MCF 10A (cell line): ENCODE measurements at regions not wholly inside any gene's neighbourhood (a gene's known extent, or its start where the extent isn't known, plus 50 kb on each side); places are given as distances from the start of the nearest gene placed in this dataset.

Source experiments
- BruUV-seq: library from RNA; stranded (reverse); fragments of 400-500 nt; replicated peaks from 2 replicates; lab custom pipeline; 2021; lab: Mats Ljungman, UMichigan
- CTCF ChIA-PET: fragments of 300-600 bp; sonication (Branson Sonifier 250); formaldehyde crosslinking; extraction: SDS; loops from one replicate; lab custom pipeline; 2021; ENCODE audit warnings: antibody characterized with exemption, inconsistent platforms; lab: Yijun Ruan, JAX
- POLR2A ChIA-PET: fragments of 300-600, 350-650 bp; sonication (Branson Sonifier 250); formaldehyde crosslinking; extraction: SDS; loops from one replicate; lab custom pipeline; 2020; ENCODE audit warnings: antibody characterized with exemption, inconsistent platforms; lab: Yijun Ruan, JAX
- DNase-seq: peaks from one replicate; pipeline ENCODE4 v3.0.0-alpha.2; 2018; ENCODE audit not compliant: unreplicated experiment
- H3K27ac Mint-ChIP-seq: one replicate; pipeline ENCODE4 v1.8.0; 2022; ENCODE audit warnings: mild to moderate bottlenecking, low read depth, mixed read lengths; ENCODE audit not compliant: unreplicated experiment
- H3K27me3 Mint-ChIP-seq: one replicate; pipeline ENCODE4 v1.8.0; 2022; ENCODE audit warnings: mixed read lengths; ENCODE audit not compliant: insufficient read depth, unreplicated experiment
- H3K36me3 Mint-ChIP-seq: one replicate; pipeline ENCODE4 v1.8.0; 2022; ENCODE audit warnings: mild to moderate bottlenecking, moderate library complexity, mixed read lengths; ENCODE audit not compliant: insufficient read depth, unreplicated experiment
- H3K4me1 Mint-ChIP-seq: one replicate; pipeline ENCODE4 v1.8.0; 2022; ENCODE audit warnings: mixed read lengths; ENCODE audit not compliant: insufficient read depth, unreplicated experiment
- H3K4me3 Mint-ChIP-seq: one replicate; pipeline ENCODE4 v1.8.0; 2022; ENCODE audit warnings: mild to moderate bottlenecking, moderate library complexity, mixed read lengths; ENCODE audit not compliant: unreplicated experiment
- H3K9me3 Mint-ChIP-seq: one replicate; pipeline ENCODE4 v1.8.0; 2022; ENCODE audit warnings: mixed read lengths; ENCODE audit not compliant: unreplicated experiment
- intact Hi-C: fragments of 100-400 bp; cut with micrococcal nuclease; formaldehyde crosslinking; loops from 2 replicates; pipeline ENCODE4 v1.14.1; 2022
- TF ChIP-seq, protein P1 (sequence below): fragments of 200-600 bp; IDR thresholded peaks from one replicate; pipeline ENCODE4 v1.8.0; 2022; ENCODE audit warnings: antibody characterized with exemption, mild to moderate bottlenecking; ENCODE audit not compliant: unreplicated experiment

DNA sequence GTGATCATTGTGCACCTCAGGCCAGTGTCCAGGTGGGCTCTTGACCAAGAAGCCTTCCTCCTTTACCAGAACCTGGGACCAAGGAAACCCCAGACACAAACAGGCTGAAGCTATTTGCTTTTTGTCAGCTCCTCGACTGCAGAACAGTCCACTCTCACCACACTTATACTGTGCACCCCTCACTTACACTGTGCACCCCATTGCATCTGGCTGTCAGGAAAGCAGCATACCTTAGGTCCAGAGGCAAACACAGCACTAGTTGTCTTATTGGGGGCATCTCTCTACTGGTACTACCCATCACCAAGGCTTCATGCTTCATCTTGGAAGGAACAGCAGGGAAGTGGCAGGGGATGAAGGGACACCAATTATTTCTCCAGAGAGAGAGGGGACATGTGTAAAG lies 198.1 kb downstream of the CXCL12 start:
- Mint-ChIP-seq H3K9me3 (peaks cover 8% of the 10 kb centered on the region), H3K27me3 (peaks cover 88% of the 10 kb centered on the region), H3K36me3 (no peaks in the 10 kb centered on the region), H3K27ac (no peak overlapping the region), H3K4me3 (no peak overlapping the region), H3K4me1 (peaks cover 11% of the 10 kb centered on the region)
- ChIA-PET CTCF (no interaction called here), POLR2A (no interaction called here)
- TF ChIP-seq, protein P1, sequence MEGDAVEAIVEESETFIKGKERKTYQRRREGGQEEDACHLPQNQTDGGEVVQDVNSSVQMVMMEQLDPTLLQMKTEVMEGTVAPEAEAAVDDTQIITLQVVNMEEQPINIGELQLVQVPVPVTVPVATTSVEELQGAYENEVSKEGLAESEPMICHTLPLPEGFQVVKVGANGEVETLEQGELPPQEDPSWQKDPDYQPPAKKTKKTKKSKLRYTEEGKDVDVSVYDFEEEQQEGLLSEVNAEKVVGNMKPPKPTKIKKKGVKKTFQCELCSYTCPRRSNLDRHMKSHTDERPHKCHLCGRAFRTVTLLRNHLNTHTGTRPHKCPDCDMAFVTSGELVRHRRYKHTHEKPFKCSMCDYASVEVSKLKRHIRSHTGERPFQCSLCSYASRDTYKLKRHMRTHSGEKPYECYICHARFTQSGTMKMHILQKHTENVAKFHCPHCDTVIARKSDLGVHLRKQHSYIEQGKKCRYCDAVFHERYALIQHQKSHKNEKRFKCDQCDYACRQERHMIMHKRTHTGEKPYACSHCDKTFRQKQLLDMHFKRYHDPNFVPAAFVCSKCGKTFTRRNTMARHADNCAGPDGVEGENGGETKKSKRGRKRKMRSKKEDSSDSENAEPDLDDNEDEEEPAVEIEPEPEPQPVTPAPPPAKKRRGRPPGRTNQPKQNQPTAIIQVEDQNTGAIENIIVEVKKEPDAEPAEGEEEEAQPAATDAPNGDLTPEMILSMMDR = no peak
- intact Hi-C loops = no loop called here
- no peak for DNase-seq
- no TSS peak for BruUV-seq

DNA sequence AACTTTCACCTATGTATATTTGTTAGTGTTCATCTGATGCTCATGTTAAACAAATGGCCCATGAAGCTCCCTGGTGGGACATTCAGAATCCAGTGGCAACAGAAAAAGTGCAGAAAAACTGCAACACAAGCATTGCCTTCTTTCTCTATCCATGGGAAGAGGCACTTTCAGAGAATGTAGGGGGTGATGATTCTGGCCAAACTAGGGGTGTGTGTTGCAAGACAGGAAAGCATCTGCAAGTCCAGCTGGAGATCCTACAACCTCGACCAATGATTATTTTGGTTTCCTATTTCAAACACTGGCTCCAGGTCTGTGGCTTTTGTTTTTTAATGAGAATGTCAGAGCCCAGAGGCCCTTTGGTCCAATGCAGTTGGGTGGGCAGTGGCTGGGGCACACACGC lies 198.7 kb downstream of the CXCL12 start:
- H3K36me3 Mint-ChIP-seq = no peaks in the 10 kb centered on the region
- DNase-seq = peak; percentile 61
- no peak overlapping the region for H3K27ac Mint-ChIP-seq
- ChIA-PET POLR2A (no interaction called here), CTCF (no interaction called here)
- peaks cover 81% of the 10 kb centered on the region for H3K27me3 Mint-ChIP-seq
- BruUV-seq = no TSS peak
- intact Hi-C loops = no loop called here
- TF ChIP-seq, protein P1 = no peak
- no peak overlapping the region for H3K4me3 Mint-ChIP-seq
- H3K4me1 Mint-ChIP-seq = peaks cover 11% of the 10 kb centered on the region
- peaks cover 8% of the 10 kb centered on the region for H3K9me3 Mint-ChIP-seq

DNA sequence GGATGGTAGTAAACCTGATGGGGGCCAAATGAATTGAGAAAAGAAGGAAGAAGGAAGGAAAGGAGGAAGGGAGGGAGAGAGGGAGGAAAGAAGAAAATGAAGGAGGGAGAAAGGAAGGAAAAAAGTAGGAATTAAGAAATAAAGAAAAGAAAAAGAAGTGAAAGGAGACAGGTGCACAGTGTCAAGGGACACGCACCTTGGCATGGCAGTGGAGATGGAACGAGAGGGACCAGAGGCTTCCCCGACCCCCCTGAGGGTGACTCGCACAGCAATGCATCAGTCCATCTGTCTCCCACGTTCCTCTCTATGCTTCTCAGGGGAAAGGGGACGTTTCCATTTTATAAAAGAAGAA lies 199.6 kb downstream of the CXCL12 start:
- no TSS peak for BruUV-seq
- H3K36me3 Mint-ChIP-seq = no peaks in the 10 kb centered on the region

DNA sequence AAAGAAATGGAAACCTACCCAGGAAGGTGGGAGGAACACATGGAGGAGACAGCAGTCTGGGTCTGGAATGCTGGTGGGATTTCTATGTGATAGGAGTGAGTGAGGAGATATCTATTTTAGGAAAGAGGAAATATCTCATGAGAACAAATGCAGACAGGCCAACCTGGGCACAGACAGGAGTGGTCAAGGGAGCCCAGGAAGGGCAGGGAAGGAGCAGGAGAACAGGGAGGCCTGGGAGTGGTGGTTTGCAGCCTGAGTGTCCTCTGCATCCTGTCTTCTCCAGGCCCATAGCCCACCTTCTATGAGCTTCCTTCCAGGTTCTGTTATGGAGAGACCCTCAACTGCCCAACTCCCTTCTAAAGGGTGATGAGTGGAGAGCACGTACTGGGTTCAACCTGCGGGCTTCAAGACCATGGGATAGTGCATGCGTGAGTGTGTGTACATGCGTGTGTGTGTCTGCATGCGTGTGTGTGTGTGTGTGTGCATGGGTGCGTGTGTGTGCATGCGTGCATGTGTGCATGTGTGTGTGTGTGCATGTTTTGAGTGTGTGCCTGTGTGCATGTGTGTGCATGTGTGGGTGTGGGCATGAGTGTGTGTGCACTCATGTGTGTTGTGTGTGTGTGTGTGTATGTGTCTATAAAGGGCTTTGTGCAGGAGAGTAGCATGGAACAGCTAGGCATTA lies 200.1 kb downstream of the CXCL12 start:
- Mint-ChIP-seq H3K36me3 (no peaks in the 10 kb centered on the region), H3K9me3 (no peaks in the 10 kb centered on the region), H3K27me3 (peaks cover 68% of the 10 kb centered on the region), H3K4me3 (no peak overlapping the region), H3K4me1 (peaks cover 23% of the 10 kb centered on the region), H3K27ac (no peak overlapping the region)
- intact Hi-C loops = no loop called here
- POLR2A ChIA-PET = no interaction called here
- no TSS peak for BruUV-seq
- CTCF ChIA-PET = interaction anchor here (0.5 kb wide), 1 partner anchor 82 kb away, joined by 3 read pairs; no protein-coding TSS in a partner anchor
- TF ChIP-seq, protein P1 = no peak
- DNase-seq = no peak

More for the DNA sequence above, 199.6 kb downstream of the CXCL12 start:
- intact Hi-C loops = no loop called here
- H3K27ac Mint-ChIP-seq = no peak overlapping the region
- H3K4me1 Mint-ChIP-seq = peaks cover 18% of the 10 kb centered on the region
- TF ChIP-seq, protein P1 = no peak
- H3K4me3 Mint-ChIP-seq = no peak overlapping the region
- CTCF ChIA-PET = no interaction called here
- H3K27me3 Mint-ChIP-seq = peaks cover 73% of the 10 kb centered on the region
- H3K9me3 Mint-ChIP-seq = no peaks in the 10 kb centered on the region
- DNase-seq = no peak
- POLR2A ChIA-PET = no interaction called here
